H9 (cell line): ENCODE measurements at regions not wholly inside any gene's neighbourhood (a gene's known extent, or its start where the extent isn't known, plus 50 kb on each side); places are given as distances from the start of the nearest gene placed in this dataset.

Experiments
- DNase-seq: peaks from one replicate; pipeline ENCODE4 v3.0.0-alpha.2; 2017
- H2AFZ ChIP-seq: one replicate; pipeline ENCODE4 v1.6.1; 2013; ENCODE audit warnings: mild to moderate bottlenecking, low read length, control low read depth, moderate library complexity
- H2AK5ac ChIP-seq: 2 replicates; pipeline ENCODE4 v1.6.1; 2013; ENCODE audit warnings: low read length, control low read depth, mixed read lengths; ENCODE audit not compliant: insufficient read length
- H2BK120ac ChIP-seq: one replicate; pipeline ENCODE4 v1.6.1; 2013; ENCODE audit warnings: low read depth, mild to moderate bottlenecking, low read length, control low read depth, inconsistent platforms; ENCODE audit not compliant: poor library complexity, severe bottlenecking
- H2BK12ac ChIP-seq: 2 replicates; pipeline ENCODE4 v1.6.1; 2013; ENCODE audit warnings: low read length, control low read depth, mixed read lengths, low read depth; ENCODE audit not compliant: insufficient read length
- H2BK15ac ChIP-seq: 2 replicates; pipeline ENCODE4 v1.6.1; 2013; ENCODE audit warnings: low read depth, low read length, control low read depth
- H2BK20ac ChIP-seq: one replicate; pipeline ENCODE4 v1.6.1; 2013; ENCODE audit warnings: low read depth, mild to moderate bottlenecking, low read length, control low read depth, inconsistent platforms; ENCODE audit not compliant: poor library complexity, severe bottlenecking
- H2BK5ac ChIP-seq: 2 replicates; pipeline ENCODE4 v1.6.1; 2013; ENCODE audit warnings: low read length, control low read depth, mixed read lengths; ENCODE audit not compliant: insufficient read length
- H3K14ac ChIP-seq: 2 replicates; pipeline ENCODE4 v1.6.1; 2013; ENCODE audit warnings: low read length, control low read depth; ENCODE audit not compliant: insufficient read depth
- H3K18ac ChIP-seq: 2 replicates; pipeline ENCODE4 v1.6.1; 2013; ENCODE audit warnings: low read depth, mild to moderate bottlenecking, mixed read lengths, low read length, control low read depth; ENCODE audit not compliant: insufficient read length
- H3K23ac ChIP-seq: 2 replicates; pipeline ENCODE4 v1.6.1; 2013; ENCODE audit warnings: low read length, control low read depth, mixed read lengths, low read depth; ENCODE audit not compliant: insufficient read length
- H3K23me2 ChIP-seq: 2 replicates; pipeline ENCODE4 v1.6.1; 2013; ENCODE audit warnings: low read depth, mild to moderate bottlenecking, mixed read lengths, low read length, control low read depth; ENCODE audit not compliant: insufficient read length, poor library complexity, severe bottlenecking
- H3K27ac ChIP-seq: 2 replicates; pipeline ENCODE4 v1.5.1; 2013; ENCODE audit warnings: low read length, control low read depth, mixed read lengths, low read depth; ENCODE audit not compliant: insufficient read length
- H3K27me3 ChIP-seq: 2 replicates; pipeline ENCODE4 v1.6.1; 2013; ENCODE audit warnings: low read length, control low read depth, inconsistent platforms; ENCODE audit not compliant: insufficient read depth
- H3K4ac ChIP-seq: 2 replicates; pipeline ENCODE4 v1.6.1; 2013; ENCODE audit warnings: low read depth, mild to moderate bottlenecking, control low read depth, inconsistent platforms, low read length, moderate library complexity
- H3K4me1 ChIP-seq: 2 replicates; pipeline ENCODE4 v1.6.1; 2013; ENCODE audit warnings: low read length, control low read depth, inconsistent platforms; ENCODE audit not compliant: insufficient read depth
- H3K4me2 ChIP-seq: 2 replicates; pipeline ENCODE4 v1.6.1; 2013; ENCODE audit warnings: low read length, control low read depth, mixed read lengths; ENCODE audit not compliant: insufficient read length, insufficient read depth
- H3K56ac ChIP-seq: 2 replicates; pipeline ENCODE4 v1.6.1; 2013; ENCODE audit warnings: low read depth, mild to moderate bottlenecking, mixed read lengths, low read length, control low read depth; ENCODE audit not compliant: insufficient read length
- H3K79me1 ChIP-seq: 2 replicates; pipeline ENCODE4 v1.6.1; 2013; ENCODE audit warnings: low read depth, mild to moderate bottlenecking, moderate library complexity, low read length, control low read depth, inconsistent platforms; ENCODE audit not compliant: insufficient read depth, poor library complexity, severe bottlenecking
- H3K79me2 ChIP-seq: 2 replicates; pipeline ENCODE4 v1.6.1; 2013; ENCODE audit warnings: low read length, control low read depth, inconsistent platforms; ENCODE audit not compliant: insufficient read depth
- H3K9ac ChIP-seq: 2 replicates; pipeline ENCODE4 v1.6.1; 2013; ENCODE audit warnings: low read length, control low read depth, mixed read lengths; ENCODE audit not compliant: insufficient read length; ENCODE audit errors: extremely low read depth
- H3K9me3 ChIP-seq: one replicate; pipeline ENCODE4 v1.6.1; 2013; ENCODE audit warnings: low read depth, low read length, inconsistent platforms; ENCODE audit not compliant: control insufficient read depth
- H3T11ph ChIP-seq: one replicate; pipeline ENCODE4 v1.6.1; 2013; ENCODE audit warnings: mild to moderate bottlenecking, low read length, control low read depth, inconsistent platforms
- H4K20me1 ChIP-seq: one replicate; pipeline ENCODE4 v1.6.1; 2013; ENCODE audit not compliant: control insufficient read depth, insufficient read length, insufficient read depth
- H4K5ac ChIP-seq: 2 replicates; pipeline ENCODE4 v1.6.1; 2013; ENCODE audit warnings: low read depth, mild to moderate bottlenecking, mixed read lengths, low read length, control low read depth; ENCODE audit not compliant: insufficient read length
- H4K8ac ChIP-seq: replicated peaks from 2 replicates; pipeline ENCODE4 v1.6.1; 2013; ENCODE audit warnings: low read length, control low read depth, mixed read lengths, low read depth; ENCODE audit not compliant: insufficient read length
- H4K91ac ChIP-seq: 2 replicates; pipeline ENCODE4 v1.6.1; 2013; ENCODE audit warnings: low read depth, mild to moderate bottlenecking, moderate library complexity, mixed read lengths, low read length, control low read depth; ENCODE audit not compliant: insufficient read length
- H3K27ac Mint-ChIP-seq, 3 experiments: 2 replicates in 2 of 3; 3 replicates in 1 of 3; pipeline ENCODE4 v1.8.0; 2020 to 2021; ENCODE audit warnings: mixed read lengths in 3 of 3, mild to moderate bottlenecking in 1 of 3, moderate library complexity in 1 of 3
- H3K27me3 Mint-ChIP-seq: 2 replicates; pipeline ENCODE4 v1.8.0; 2021; ENCODE audit warnings: low read depth, mild to moderate bottlenecking, moderate library complexity, mixed read lengths
- H3K36me3 Mint-ChIP-seq, 3 experiments: 2 replicates in 2 of 3; 3 replicates in 1 of 3; pipeline ENCODE4 v1.8.0; 2020 to 2021; ENCODE audit warnings: low read depth in 3 of 3, mixed read lengths in 3 of 3; ENCODE audit not compliant: insufficient read depth in 1 of 3
- H3K4me1 Mint-ChIP-seq, 2 experiments: 2 replicates each; pipeline ENCODE4 v1.8.0; 2020; ENCODE audit warnings: mixed read lengths in 2 of 2
- H3K4me3 Mint-ChIP-seq, 2 experiments: 2 replicates in 1 of 2; 3 replicates in 1 of 2; pipeline ENCODE4 v1.8.0; 2020 to 2021; ENCODE audit warnings: mild to moderate bottlenecking in 2 of 2, mixed read lengths in 2 of 2, moderate library complexity in 1 of 2
- H3K9me3 Mint-ChIP-seq, 2 experiments: 2 replicates in 1 of 2; 3 replicates in 1 of 2; pipeline ENCODE4 v1.8.0; 2020; ENCODE audit warnings: mild to moderate bottlenecking in 2 of 2, mixed read lengths in 2 of 2, moderate library complexity in 1 of 2
- CTCF ChIP-seq: fragments of 200-600 bp; sonication (generic); conservative IDR thresholded peaks from 3 replicates; pipeline ENCODE4 v1.8.0; 2021; ENCODE audit warnings: antibody characterized with exemption, mild to moderate bottlenecking
- WGBS: extraction: QIAGEN DNeasy Blood & Tissue Kit; methylation state at CpG from one replicate; pipeline ENCODE4 v1.1.7; 2013; ENCODE audit warnings: missing lambda C conversion rate, low lambda C conversion rate, mixed read lengths; ENCODE audit not compliant: insufficient read length; ENCODE audit errors: extremely low coverage; 5-methylcytosine and 5-hydroxymethylcytosine counted together

GRCh38 chr9:636931-637591 lies 204.4 kb upstream of the DMRT1 start:
- Histone ChIP-seq H2BK120ac (no peak overlapping the region), H4K20me1 (no peaks in the 10 kb centered on the region), H3K14ac (no peak overlapping the region), H4K91ac (no peak overlapping the region), H2BK15ac (no peak overlapping the region), H2BK20ac (no peak overlapping the region), H4K8ac (no peak overlapping the region), H4K5ac (no peak overlapping the region), H3T11ph (no peak overlapping the region), H3K9me3 (peaks cover 5% of the 10 kb centered on the region), H2BK5ac (no peak overlapping the region), H3K18ac (no peak overlapping the region), H3K23me2 (no peaks in the 10 kb centered on the region), H3K4me2 (no peak overlapping the region), H3K79me2 (no peaks in the 10 kb centered on the region), H2BK12ac (no peak overlapping the region), H3K4me1 (no peaks in the 10 kb centered on the region), H3K79me1 (no peaks in the 10 kb centered on the region), H3K27me3 (no peaks in the 10 kb centered on the region), H3K23ac (no peak overlapping the region), H3K56ac (no peak overlapping the region), H3K9ac (no peak overlapping the region), H3K27ac (no peak overlapping the region), H2AFZ (no peak overlapping the region), H3K4ac (no peak overlapping the region), H2AK5ac (no peak overlapping the region)
- Mint-ChIP-seq H3K36me3 (peaks cover 6 to 15% (median 12%) of the 10 kb centered on the region in 3 experiments; a peak in 6 of 7 replicates), H3K27ac (no peak overlapping the region), H3K4me3 (no peak overlapping the region), H3K27me3 (no peaks in the 10 kb centered on the region), H3K4me1 (peaks cover 0 to 3% of the 10 kb centered on the region in 2 experiments; a peak in 1 of 4 replicates), H3K9me3 (peaks cover 8 to 17% of the 10 kb centered on the region in 2 experiments; a peak in 4 of 5 replicates)
- no peak for TF ChIP-seq CTCF
- DNase-seq = no peak
- WGBS = no CpG with 5 or more reads among the region's 1 CpG
